ENCODE measurements at regions not wholly inside any gene's neighbourhood (a gene's known extent, or its start where the extent isn't known, plus 50 kb on each side); places are given as distances from the start of the nearest gene placed in this dataset.

DNA sequence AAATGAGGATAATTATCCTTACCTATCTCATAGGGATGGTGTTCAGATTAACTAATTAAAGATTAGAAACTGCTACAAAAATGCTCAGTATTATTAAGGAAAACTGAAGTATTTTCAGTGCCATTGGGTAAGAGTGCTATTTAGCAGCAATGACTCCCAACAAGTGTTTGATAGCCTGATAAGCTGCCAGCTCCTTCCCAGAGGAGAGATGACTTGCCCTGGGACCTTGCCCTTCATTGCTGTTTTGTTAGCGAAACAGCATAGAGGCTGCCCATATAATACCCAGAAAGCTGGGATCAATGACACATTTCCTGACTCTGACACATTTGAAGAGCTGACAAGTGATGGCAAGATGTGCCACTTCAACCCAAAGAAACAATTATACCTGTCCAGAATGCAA lies 592.2 kb downstream of the ADGRL2 start:
- Mint-ChIP-seq H3K9me3 (ENCODE audit: insufficient read depth) (no peaks in the 10 kb centered on the region), H3K4me1 (ENCODE audit: low read depth) (no peaks in the 10 kb centered on the region), H3K36me3 (ENCODE audit: low read depth) (no peaks in the 10 kb centered on the region), H3K27me3 (ENCODE audit: low read depth) (no peaks in the 10 kb centered on the region), H3K4me3 (no peak overlapping the region), H3K27ac (no peak overlapping the region)
- no peak for ATAC-seq
- ChIA-PET POLR2A (no interaction called here), CTCF (no interaction called here)
- DNase-seq: no peak

DNA sequence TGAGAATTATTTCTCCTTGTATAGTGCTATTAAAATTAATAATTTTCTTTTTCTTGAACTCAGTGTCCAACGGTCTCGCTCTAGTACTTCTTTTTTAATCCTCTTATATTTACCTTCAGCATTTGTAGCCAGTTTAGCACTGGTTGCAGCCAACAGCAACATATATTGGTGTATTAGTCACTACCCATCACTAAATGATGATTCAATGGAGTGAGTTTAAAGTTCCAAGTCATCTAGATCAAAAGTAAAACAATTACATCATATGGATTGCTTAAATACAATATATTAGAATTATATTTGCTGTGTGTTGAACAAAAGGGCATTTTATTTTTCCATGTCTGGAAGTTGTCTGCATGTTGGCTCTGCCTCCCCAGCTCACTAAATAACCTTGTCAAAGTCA lies 591.8 kb downstream of the ADGRL2 start:
- Mint-ChIP-seq H3K4me3 (no peak overlapping the region), H3K27me3 (ENCODE audit: low read depth) (no peaks in the 10 kb centered on the region), H3K9me3 (ENCODE audit: insufficient read depth) (no peaks in the 10 kb centered on the region), H3K27ac (no peak overlapping the region), H3K36me3 (ENCODE audit: low read depth) (no peaks in the 10 kb centered on the region), H3K4me1 (ENCODE audit: low read depth) (no peaks in the 10 kb centered on the region)
- ATAC-seq: no peak
- POLR2A ChIA-PET: no interaction called here
- CTCF ChIA-PET: no interaction called here
- no peak for DNase-seq

DNA sequence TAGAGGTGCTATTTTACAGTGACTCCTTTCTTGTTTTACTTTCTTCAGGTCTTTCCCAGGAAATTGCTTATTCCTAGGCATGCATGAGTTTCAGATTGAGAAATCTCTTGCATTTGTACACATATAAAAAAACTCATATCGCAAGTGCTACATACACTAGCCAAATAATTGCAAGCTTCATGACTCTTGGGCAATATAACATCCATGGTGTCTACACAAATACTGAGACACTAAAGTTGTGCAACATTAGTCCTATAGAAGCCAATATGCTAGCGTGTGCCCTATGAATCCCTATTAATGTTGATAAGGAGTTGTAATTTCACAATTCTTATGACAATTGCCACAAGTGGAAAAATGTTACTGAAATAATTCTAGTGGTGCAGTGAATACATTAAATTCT lies 591.0 kb downstream of the ADGRL2 start:
- CTCF ChIA-PET: no interaction called here
- Mint-ChIP-seq H3K4me1 (ENCODE audit: low read depth) (no peaks in the 10 kb centered on the region), H3K27ac (no peak overlapping the region), H3K9me3 (ENCODE audit: insufficient read depth) (no peaks in the 10 kb centered on the region), H3K4me3 (no peak overlapping the region), H3K27me3 (ENCODE audit: low read depth) (no peaks in the 10 kb centered on the region), H3K36me3 (ENCODE audit: low read depth) (no peaks in the 10 kb centered on the region)
- POLR2A ChIA-PET: no interaction called here
- no peak for ATAC-seq
- DNase-seq: no peak

DNA sequence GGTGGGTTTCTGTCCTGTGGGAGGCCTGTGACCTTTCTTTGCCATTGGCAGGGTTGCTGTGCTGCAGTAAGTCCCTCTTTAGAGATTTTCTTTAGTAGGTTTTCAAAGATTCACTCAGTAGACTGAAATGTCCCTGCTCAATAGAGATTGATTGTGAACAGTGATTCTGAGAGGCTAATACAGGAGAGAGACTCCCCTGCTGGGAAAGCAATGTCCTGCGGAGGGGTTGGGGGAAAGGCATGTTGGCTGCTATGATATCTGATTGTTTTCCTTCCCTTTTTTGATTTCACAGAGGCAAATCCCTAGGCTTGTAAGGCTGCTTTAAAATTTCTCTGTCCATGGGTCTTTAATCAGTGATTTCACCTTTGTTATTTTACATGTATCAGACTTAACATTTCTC lies 589.9 kb downstream of the ADGRL2 start:
- Mint-ChIP-seq H3K36me3 (ENCODE audit: low read depth) (no peaks in the 10 kb centered on the region), H3K27me3 (ENCODE audit: low read depth) (no peaks in the 10 kb centered on the region), H3K27ac (no peak overlapping the region), H3K4me1 (ENCODE audit: low read depth) (no peaks in the 10 kb centered on the region), H3K4me3 (no peak overlapping the region), H3K9me3 (ENCODE audit: insufficient read depth) (no peaks in the 10 kb centered on the region)
- ATAC-seq (no peak), DNase-seq (no peak)
- CTCF ChIA-PET: no interaction called here
- POLR2A ChIA-PET: no interaction called here

DNA sequence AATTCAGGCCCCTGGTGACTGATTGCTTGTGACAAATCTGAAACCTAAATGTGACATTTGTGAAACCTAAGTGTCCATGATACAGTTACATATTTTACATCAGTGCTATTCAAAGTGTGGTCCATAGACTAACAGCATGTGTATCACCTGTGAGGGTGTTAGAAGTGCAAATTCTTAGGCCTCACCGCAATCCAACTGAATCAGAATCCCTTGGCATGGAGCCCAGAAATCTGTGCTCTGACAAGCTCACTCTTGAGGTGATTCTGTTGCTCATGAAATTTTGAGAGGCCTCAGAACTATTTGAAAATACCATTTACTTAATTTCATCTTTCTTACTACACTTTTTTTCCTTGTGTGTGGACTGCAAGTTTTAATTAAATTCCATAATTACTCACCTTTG lies 587.9 kb downstream of the ADGRL2 start:
- POLR2A ChIA-PET: no interaction called here
- Mint-ChIP-seq H3K4me1 (ENCODE audit: low read depth) (no peaks in the 10 kb centered on the region), H3K27ac (no peak overlapping the region), H3K9me3 (ENCODE audit: insufficient read depth) (no peaks in the 10 kb centered on the region), H3K27me3 (ENCODE audit: low read depth) (no peaks in the 10 kb centered on the region), H3K4me3 (no peak overlapping the region), H3K36me3 (ENCODE audit: low read depth) (no peaks in the 10 kb centered on the region)
- no peak for DNase-seq
- ATAC-seq: no peak
- CTCF ChIA-PET: no interaction called here

DNA sequence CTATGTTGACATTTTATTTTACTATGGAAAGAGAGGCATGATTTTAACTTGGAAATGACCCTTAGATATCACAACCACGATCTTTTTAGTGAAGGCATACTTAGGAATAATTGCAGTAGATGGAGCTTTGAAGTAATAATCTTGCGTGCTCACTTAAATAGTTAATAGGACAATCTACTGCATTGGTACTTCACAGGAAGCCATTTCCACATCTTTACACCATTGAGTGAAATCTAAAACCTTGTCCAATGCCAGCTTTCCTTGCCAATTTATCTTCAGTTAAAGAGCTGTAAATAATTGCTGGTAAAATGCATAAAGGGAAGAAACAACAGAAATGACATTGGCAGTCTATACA lies 586.3 kb downstream of the ADGRL2 start:
- no peak for DNase-seq
- H3K4me3 Mint-ChIP-seq: no peak overlapping the region
- no peaks in the 10 kb centered on the region for H3K27me3 Mint-ChIP-seq (ENCODE audit: low read depth)
- H3K27ac Mint-ChIP-seq: no peak overlapping the region
- no peaks in the 10 kb centered on the region for H3K36me3 Mint-ChIP-seq (ENCODE audit: low read depth)
- POLR2A ChIA-PET: no interaction called here
- ATAC-seq: no peak
- peaks cover 3% of the 10 kb centered on the region for H3K9me3 Mint-ChIP-seq (ENCODE audit: insufficient read depth)
- no peaks in the 10 kb centered on the region for H3K4me1 Mint-ChIP-seq (ENCODE audit: low read depth)
- CTCF ChIA-PET: no interaction called here

DNA sequence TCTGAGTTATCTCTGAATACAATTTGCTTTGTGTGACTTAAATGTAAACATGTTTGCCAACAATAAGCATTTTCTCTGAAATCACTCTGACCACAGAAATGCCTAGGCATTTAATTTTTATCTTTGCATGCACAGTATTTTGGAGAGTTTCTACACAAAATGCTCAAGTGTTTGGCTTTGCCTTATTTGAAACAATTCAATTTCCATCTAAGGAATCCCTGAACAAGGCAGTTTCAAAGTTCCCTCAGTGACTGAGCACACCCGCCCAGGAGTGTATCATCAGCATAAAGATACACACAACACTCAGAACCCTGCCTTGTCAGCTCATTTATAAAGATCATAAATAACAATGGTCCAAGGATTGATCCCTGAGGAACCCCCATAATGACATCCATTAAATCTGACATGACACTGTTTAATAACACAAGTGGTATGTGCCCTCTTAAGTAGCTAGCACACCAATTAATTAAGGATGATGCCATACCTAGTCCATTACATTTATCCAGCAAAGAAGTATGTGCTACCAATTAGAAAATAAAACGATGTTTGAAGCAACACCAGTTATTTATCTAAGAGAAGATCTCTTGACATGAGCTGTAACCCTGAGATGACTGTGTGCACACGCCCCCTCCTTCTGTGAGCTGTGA lies 585.8 kb downstream of the ADGRL2 start:
- POLR2A ChIA-PET: no interaction called here
- Mint-ChIP-seq H3K36me3 (ENCODE audit: low read depth) (no peaks in the 10 kb centered on the region), H3K4me3 (no peak overlapping the region), H3K9me3 (ENCODE audit: insufficient read depth) (peaks cover 3% of the 10 kb centered on the region), H3K27ac (no peak overlapping the region), H3K4me1 (ENCODE audit: low read depth) (no peaks in the 10 kb centered on the region), H3K27me3 (ENCODE audit: low read depth) (no peaks in the 10 kb centered on the region)
- no peak for ATAC-seq
- CTCF ChIA-PET: no interaction called here
- DNase-seq: no peak

DNA sequence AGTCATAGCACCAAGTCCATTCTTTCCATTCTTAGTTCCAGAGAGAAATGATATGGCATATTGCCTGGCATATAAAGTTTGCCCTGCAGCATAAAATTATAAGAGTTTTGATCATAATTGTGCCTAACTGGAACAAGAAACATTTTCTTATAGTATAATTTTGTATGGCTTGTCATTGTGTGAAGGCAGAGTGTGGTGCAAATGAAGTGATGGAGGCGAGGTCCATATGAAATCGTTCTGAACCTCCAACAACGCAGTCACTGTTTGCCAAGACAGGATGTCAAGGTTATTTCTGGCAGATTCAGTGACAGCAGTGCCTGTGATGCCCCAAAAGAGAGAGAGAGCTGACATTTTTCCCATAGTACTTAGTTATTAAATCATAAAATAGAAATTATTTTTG lies 584.0 kb downstream of the ADGRL2 start:
- no peaks in the 10 kb centered on the region for H3K27me3 Mint-ChIP-seq (ENCODE audit: low read depth)
- no peak overlapping the region for H3K27ac Mint-ChIP-seq
- no peaks in the 10 kb centered on the region for H3K36me3 Mint-ChIP-seq (ENCODE audit: low read depth)
- peaks cover 3% of the 10 kb centered on the region for H3K9me3 Mint-ChIP-seq (ENCODE audit: insufficient read depth)
- DNase-seq (no peak), ATAC-seq (no peak)
- ChIA-PET CTCF (no interaction called here), POLR2A (no interaction called here)
- no peaks in the 10 kb centered on the region for H3K4me1 Mint-ChIP-seq (ENCODE audit: low read depth)
- no peak overlapping the region for H3K4me3 Mint-ChIP-seq

DNA sequence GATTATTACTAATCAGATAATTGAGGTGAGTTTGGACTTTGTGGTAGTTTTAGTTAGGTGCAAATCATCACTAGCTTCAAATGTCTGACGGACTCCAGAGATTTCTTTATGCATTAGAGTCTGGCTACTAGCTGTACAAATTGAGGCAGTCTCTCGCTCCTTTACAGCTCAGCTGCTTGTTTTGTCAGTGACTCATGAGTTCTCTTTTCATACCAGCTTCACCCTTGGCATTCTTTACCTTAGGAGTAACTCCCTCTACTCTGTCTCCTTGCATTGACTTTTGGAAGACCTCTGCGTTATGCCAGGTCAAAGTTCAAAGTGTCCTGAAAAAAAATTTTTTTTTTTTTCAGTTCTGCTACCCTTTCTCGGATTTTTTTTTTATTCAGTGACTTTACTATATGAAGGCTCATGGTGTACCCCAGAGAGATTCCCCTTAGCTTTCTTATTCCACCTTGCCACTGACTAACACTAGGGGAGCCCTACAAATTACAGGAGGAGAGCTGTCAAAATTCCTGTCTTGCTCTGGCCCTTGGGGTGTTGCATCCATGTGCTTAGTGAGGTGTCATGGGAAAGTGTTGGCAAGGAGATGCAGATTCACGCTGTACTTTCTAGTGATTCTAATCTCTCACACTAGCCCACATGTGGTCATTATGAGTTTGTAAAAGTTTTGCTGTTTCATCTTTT lies 576.6 kb downstream of the ADGRL2 start:
- ChIA-PET CTCF (interaction anchor here (0.7 kb wide), 1 partner anchor 229 kb away, joined by 3 read pairs; no protein-coding TSS in a partner anchor), POLR2A (no interaction called here)
- Mint-ChIP-seq H3K27me3 (ENCODE audit: low read depth) (no peaks in the 10 kb centered on the region), H3K4me1 (ENCODE audit: low read depth) (no peaks in the 10 kb centered on the region), H3K36me3 (ENCODE audit: low read depth) (no peaks in the 10 kb centered on the region), H3K4me3 (no peak overlapping the region), H3K9me3 (ENCODE audit: insufficient read depth) (peaks cover 2% of the 10 kb centered on the region), H3K27ac (no peak overlapping the region)
- no peak for DNase-seq
- ATAC-seq: no peak

DNA sequence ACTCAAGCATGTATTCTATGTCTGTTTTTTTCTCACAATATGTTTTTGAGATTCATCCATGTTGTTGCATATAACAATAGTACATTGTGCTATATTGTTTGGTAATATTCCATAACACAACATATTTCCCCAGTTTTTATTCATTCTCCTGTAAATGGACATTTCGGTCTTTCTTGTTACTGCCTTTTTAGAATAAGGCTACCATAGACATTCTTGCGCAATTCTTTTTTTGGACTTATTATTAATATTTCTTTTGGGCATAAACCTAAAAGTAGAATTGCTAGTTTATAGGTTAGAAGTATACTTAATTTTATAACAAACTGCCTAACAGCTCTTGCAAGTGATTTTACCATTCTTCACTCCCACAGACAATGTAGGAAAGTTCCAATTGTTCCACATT lies 573.0 kb downstream of the ADGRL2 start:
- H3K27me3 Mint-ChIP-seq (ENCODE audit: low read depth): no peaks in the 10 kb centered on the region
- H3K4me3 Mint-ChIP-seq: no peak overlapping the region
- H3K27ac Mint-ChIP-seq: no peak overlapping the region
- H3K4me1 Mint-ChIP-seq (ENCODE audit: low read depth): no peaks in the 10 kb centered on the region
- POLR2A ChIA-PET: no interaction called here
- H3K36me3 Mint-ChIP-seq (ENCODE audit: low read depth): no peaks in the 10 kb centered on the region
- ATAC-seq: no peak
- DNase-seq: no peak
- H3K9me3 Mint-ChIP-seq (ENCODE audit: insufficient read depth): no peaks in the 10 kb centered on the region
- CTCF ChIA-PET: no interaction called here

DNA sequence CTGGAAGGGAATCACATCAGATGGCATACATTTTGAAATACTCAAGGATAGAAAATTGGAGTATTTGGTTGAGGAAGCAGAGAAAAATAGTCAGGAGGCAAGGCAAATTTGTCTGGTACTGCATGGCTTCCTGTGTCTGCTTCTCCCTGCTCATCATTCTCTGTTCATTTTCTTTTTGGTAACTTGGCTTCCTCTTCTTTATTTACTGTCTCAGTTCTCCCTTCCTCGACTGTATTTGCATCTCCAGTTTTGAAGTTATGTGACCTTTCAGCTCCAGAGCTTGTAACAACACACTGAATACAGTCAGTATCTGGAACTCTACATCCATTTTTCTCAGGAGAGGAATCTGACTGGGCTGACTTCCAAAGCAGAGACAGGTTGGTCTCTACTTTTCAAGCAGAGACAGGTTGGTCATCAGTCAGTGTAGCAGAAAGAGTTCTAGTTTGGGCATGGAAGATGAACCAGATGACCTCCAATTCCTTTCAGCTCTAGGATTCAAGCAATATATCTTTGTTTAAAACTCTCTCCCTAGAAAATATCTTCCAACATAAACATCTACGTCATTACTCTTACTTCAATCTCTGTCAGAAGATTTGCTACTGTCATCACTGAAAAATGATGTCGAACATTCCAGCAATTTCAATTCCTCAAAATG lies 571.2 kb downstream of the ADGRL2 start:
- no peak overlapping the region for H3K4me3 Mint-ChIP-seq
- H3K4me1 Mint-ChIP-seq (ENCODE audit: low read depth): no peaks in the 10 kb centered on the region
- no peak for DNase-seq
- no peaks in the 10 kb centered on the region for H3K9me3 Mint-ChIP-seq (ENCODE audit: insufficient read depth)
- no peak overlapping the region for H3K27ac Mint-ChIP-seq
- no peaks in the 10 kb centered on the region for H3K27me3 Mint-ChIP-seq (ENCODE audit: low read depth)
- ATAC-seq: no peak
- POLR2A ChIA-PET: interaction anchor here (0.6 kb wide), 1 partner anchor 378 kb away, joined by 3 read pairs; no protein-coding TSS in a partner anchor
- no peaks in the 10 kb centered on the region for H3K36me3 Mint-ChIP-seq (ENCODE audit: low read depth)
- CTCF ChIA-PET: no interaction called here

DNA sequence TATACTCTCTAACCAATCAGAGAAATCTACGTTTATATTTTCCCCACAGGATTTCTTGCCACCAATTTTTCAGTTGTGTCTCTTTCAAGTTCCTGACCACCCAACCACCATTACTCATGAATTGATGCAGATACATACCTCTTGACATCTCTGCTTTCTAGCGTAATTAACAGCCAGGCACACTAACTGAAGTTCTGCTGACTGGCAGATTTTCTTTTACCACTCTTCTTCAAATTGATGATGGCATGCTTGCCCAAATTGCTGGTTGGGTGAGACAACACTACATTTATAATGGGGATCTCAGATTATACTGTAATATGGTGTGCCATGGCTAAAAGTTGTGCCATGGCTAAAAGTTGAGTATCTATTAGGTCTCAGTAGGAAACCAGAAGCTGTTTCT lies 566.7 kb downstream of the ADGRL2 start:
- H3K27ac Mint-ChIP-seq: no peak overlapping the region
- no peak overlapping the region for H3K4me3 Mint-ChIP-seq
- no peak for ATAC-seq
- no peaks in the 10 kb centered on the region for H3K36me3 Mint-ChIP-seq (ENCODE audit: low read depth)
- ChIA-PET POLR2A (no interaction called here), CTCF (no interaction called here)
- H3K4me1 Mint-ChIP-seq (ENCODE audit: low read depth): peaks cover 1% of the 10 kb centered on the region
- no peak for DNase-seq
- H3K9me3 Mint-ChIP-seq (ENCODE audit: insufficient read depth): no peaks in the 10 kb centered on the region
- no peaks in the 10 kb centered on the region for H3K27me3 Mint-ChIP-seq (ENCODE audit: low read depth)

DNA sequence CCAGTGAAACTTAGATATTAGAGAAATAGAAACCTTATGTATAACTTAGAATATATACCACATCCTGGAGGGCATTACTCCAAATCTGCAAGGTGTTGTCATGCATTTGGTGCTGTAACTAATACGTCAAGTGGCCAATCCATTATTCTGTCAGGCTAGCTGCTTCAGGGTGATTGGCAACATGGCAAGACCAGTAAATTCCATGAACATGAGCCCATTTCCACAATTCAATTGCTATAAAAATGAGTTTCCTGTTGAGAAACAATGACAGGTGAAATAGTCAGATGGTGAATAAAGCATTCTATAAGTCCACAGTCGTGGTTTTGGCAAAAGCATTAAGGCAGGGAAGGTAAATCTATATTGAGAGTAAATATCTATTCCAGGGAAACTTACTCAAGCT lies 566.0 kb downstream of the ADGRL2 start:
- no peaks in the 10 kb centered on the region for H3K9me3 Mint-ChIP-seq (ENCODE audit: insufficient read depth)
- H3K4me3 Mint-ChIP-seq: no peak overlapping the region
- no peak for ATAC-seq
- CTCF ChIA-PET: no interaction called here
- no peak for DNase-seq
- H3K27me3 Mint-ChIP-seq (ENCODE audit: low read depth): no peaks in the 10 kb centered on the region
- POLR2A ChIA-PET: no interaction called here
- H3K27ac Mint-ChIP-seq: no peak overlapping the region
- H3K36me3 Mint-ChIP-seq (ENCODE audit: low read depth): no peaks in the 10 kb centered on the region
- peaks cover 4% of the 10 kb centered on the region for H3K4me1 Mint-ChIP-seq (ENCODE audit: low read depth)

All from activated CD8-positive, alpha-beta T cell treated with anti-CD3 and anti-CD28 coated beads, Interleukin-2, amount 10 ng/mL, durations not matched to agents 7 days and 5 days (primary cell).